AG04450 (cell line): ENCODE measurements at regions not wholly inside any gene's neighbourhood (a gene's known extent, or its start where the extent isn't known, plus 50 kb on each side); places are given as distances from the start of the nearest gene placed in this dataset.

Experiments
- CTCF ChIA-PET: fragments of 300-600, 350-600 bp; formaldehyde crosslinking; extraction: SDS; loops from one replicate; lab custom pipeline; 2022; ENCODE audit warnings: antibody characterized with exemption, inconsistent platforms; lab: Charles Lee
- POLR2A ChIA-PET: fragments of 350-600 bp; formaldehyde crosslinking; extraction: SDS; loops from one replicate; lab custom pipeline; 2021; ENCODE audit warnings: antibody characterized with exemption, inconsistent platforms; lab: Yijun Ruan, JAX
- DNase-seq: peaks from one replicate; pipeline ENCODE4 v3.0.0-alpha.2; 2011; ENCODE audit warnings: low read depth, low spot score
- H3K27ac ChIP-seq: one replicate; pipeline ENCODE4 v1.5.1; 2012; ENCODE audit warnings: low read depth, low read length, control low read depth
- H3K27me3 ChIP-seq: one replicate; pipeline ENCODE4 v1.6.0; 2012; ENCODE audit warnings: low read length; ENCODE audit not compliant: control insufficient read depth, insufficient read depth
- H3K4me3 ChIP-seq: 2 replicates; pipeline ENCODE4 v1.5.1; 2011; ENCODE audit warnings: mild to moderate bottlenecking, low read depth, low read length, control low read depth
- H3K9me3 ChIP-seq: 2 replicates; pipeline ENCODE4 v1.5.1; 2012; ENCODE audit warnings: low read length; ENCODE audit not compliant: control insufficient read depth, insufficient read depth
- TF ChIP-seq, protein P1 (sequence below): IDR thresholded peaks from 2 replicates; pipeline ENCODE4 v1.5.1; 2011; ENCODE audit warnings: low read depth, low read length, control low read depth, inconsistent platforms

DNA sequence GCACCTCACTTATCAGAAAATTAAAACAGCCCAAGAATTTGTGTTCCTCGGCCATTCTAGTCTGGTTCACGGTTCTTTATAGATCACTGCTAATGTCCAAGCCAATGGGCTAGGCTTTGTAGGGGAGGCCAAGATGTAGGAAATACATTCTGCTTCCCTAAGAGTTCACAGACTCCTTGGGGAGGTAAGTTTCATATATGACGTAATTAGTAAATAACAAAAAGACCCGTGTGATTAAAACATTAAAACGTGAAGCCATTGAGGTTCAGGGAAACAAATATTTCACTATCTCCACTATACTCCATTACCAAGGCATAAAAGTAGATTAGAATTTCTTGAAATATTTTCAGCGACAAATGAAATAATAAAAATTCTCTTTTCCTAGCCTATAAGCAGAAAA, 272.5 kb upstream of the KLHL29 start:
- Histone ChIP-seq H3K27ac (no peak overlapping the region), H3K4me3 (no peak overlapping the region), H3K9me3 (no peaks in the 10 kb centered on the region), H3K27me3 (no peaks in the 10 kb centered on the region)
- TF ChIP-seq, protein P1, sequence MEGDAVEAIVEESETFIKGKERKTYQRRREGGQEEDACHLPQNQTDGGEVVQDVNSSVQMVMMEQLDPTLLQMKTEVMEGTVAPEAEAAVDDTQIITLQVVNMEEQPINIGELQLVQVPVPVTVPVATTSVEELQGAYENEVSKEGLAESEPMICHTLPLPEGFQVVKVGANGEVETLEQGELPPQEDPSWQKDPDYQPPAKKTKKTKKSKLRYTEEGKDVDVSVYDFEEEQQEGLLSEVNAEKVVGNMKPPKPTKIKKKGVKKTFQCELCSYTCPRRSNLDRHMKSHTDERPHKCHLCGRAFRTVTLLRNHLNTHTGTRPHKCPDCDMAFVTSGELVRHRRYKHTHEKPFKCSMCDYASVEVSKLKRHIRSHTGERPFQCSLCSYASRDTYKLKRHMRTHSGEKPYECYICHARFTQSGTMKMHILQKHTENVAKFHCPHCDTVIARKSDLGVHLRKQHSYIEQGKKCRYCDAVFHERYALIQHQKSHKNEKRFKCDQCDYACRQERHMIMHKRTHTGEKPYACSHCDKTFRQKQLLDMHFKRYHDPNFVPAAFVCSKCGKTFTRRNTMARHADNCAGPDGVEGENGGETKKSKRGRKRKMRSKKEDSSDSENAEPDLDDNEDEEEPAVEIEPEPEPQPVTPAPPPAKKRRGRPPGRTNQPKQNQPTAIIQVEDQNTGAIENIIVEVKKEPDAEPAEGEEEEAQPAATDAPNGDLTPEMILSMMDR, result no peak
- DNase-seq, result no peak
- ChIA-PET POLR2A (no interaction called here), CTCF (no interaction called here)

DNA sequence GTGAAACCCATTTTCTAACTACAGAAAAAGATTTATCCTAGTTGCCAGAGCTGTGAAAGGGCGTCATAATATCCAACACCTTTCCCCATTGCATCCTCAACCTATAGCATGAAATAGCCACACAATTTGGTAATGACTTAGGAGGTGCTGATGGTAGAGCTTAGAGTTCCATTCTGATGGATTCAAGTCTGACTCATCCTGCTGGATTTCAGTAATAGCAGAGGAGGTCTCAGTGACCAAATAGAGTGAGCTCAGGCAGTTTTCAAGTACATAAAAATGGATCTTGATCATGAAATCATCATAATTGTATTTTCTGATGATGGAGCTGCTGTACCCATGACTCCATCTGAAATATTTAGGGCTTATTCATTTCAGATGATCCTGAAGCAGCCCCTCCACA, 270.7 kb upstream of the KLHL29 start:
- Histone ChIP-seq H3K4me3 (no peak overlapping the region), H3K27ac (no peak overlapping the region), H3K9me3 (peaks cover 5% of the 10 kb centered on the region), H3K27me3 (no peaks in the 10 kb centered on the region)
- CTCF ChIA-PET, result no interaction called here
- POLR2A ChIA-PET, result no interaction called here
- TF ChIP-seq, protein P1, result no peak
- no peak for DNase-seq

DNA sequence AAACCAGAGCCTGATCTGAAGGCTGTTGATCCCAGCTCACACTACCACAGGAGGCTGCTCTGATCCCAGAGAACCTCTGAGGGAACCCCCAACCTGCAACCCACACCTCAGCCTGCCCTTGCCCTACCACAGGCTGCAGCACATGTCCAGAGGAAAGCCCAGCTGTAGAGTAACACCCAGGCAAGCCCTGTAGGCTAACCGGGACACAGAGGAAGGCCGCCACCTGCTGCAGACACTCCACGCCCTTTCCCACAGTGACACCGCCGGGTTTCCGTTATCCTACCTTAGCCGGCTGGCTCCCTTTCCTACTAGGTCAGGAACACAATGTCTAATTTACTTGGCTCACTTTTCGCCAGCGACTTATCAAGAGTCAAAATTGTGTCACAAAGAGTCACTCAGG, 266.7 kb upstream of the KLHL29 start:
- CTCF ChIA-PET, result no interaction called here
- Histone ChIP-seq H3K27ac (no peak overlapping the region), H3K9me3 (peaks cover 5% of the 10 kb centered on the region), H3K4me3 (no peak overlapping the region), H3K27me3 (no peaks in the 10 kb centered on the region)
- POLR2A ChIA-PET, result no interaction called here
- DNase-seq, result no peak
- TF ChIP-seq, protein P1, result no peak

DNA sequence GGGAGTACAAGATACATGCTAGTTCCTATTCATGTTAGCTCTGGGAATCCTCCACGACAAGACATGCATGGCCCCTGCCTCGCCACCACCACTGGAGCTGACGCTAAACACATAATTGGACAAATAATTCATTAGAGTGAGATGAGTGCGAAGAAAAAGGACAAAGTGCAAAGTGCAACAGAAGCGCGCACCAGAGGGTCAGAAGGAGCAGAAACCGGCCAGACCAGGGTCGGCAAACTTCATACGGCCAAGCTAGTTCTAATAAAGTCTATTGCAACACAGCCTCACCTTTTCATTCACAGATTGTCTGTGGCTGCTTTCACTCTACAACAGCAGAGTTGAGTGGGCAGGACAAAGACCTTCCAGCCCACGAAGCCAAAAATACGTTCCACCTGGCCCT, 266.1 kb upstream of the KLHL29 start:
- no peak for DNase-seq
- CTCF ChIA-PET, result no interaction called here
- H3K4me3 ChIP-seq, result no peak overlapping the region
- H3K27me3 ChIP-seq, result no peaks in the 10 kb centered on the region
- POLR2A ChIA-PET, result no interaction called here
- TF ChIP-seq, protein P1, result no peak
- H3K27ac ChIP-seq, result no peak overlapping the region
- H3K9me3 ChIP-seq, result peaks cover 5% of the 10 kb centered on the region

DNA sequence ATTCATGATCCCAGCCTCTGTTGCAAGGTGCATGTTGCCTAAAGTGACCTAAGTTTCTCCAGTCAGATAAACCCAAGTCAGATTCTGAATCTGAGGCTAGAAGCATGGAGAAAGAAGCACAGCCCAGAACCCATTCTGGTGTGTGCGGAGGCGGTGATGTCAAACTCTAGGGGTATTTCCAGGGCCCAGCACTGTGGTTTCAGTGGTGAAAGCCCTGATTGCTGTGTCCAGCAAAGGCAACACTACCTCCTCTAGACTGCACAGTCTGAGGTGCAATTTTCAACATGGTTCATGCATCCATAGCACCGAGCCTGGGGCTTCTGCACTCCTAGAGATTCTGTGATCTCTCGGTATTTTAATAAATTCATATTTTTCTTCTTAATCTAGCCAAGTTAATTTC, 264.8 kb upstream of the KLHL29 start:
- Histone ChIP-seq H3K27ac (no peak overlapping the region), H3K27me3 (no peaks in the 10 kb centered on the region), H3K4me3 (no peak overlapping the region), H3K9me3 (peaks cover 5% of the 10 kb centered on the region)
- POLR2A ChIA-PET, result no interaction called here
- DNase-seq, result no peak
- TF ChIP-seq, protein P1, result no peak
- CTCF ChIA-PET, result no interaction called here
